ENCODE measurements at regions not wholly inside any gene's neighbourhood (a gene's known extent, or its start where the extent isn't known, plus 50 kb on each side); places are given as distances from the start of the nearest gene placed in this dataset.

DNA sequence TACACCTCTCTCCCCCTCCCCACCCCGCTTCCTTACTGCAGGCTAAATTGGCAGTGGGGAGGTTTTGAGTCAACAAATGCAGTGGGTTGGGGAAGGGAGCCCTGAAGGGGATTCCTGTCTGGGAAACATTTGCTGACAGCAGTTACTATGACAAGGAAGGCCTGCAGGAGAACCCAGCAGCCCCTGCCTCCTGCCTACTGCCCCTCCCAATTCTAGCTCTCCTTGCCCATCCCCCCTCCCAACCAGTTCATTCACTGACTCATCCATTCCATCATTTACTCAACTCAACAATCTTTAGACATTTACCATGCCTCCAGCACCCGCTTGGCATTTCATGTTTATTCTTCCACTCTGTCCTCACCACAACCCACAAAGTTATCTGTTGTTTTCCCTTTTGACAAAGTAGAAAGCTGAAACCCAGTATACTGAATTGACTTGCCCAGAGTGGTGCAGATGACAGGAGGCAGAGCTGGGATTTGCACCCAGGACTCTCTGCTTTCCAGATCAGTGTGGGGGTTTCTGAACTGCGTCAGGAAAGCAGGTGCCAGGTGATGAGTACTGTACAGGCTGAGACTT, 75.0 kb downstream of the MAGEF1 start:
- Histone ChIP-seq H3K4me2 (ENCODE audit: low read length) (no peak overlapping the region), H3K36me3 (ENCODE audit: control insufficient read depth, insufficient read depth, low read length) (no peaks in the 10 kb centered on the region), H3K79me2 (ENCODE audit: control insufficient read depth, insufficient read depth, low read length) (no peaks in the 10 kb centered on the region), H3K4me3 (ENCODE audit: low read length) (no peak overlapping the region), H3K27ac (ENCODE audit: low read depth, low read length) (no peak overlapping the region), H2BK5ac (ENCODE audit: low read length) (no peak overlapping the region), H3K4me1 (ENCODE audit: control insufficient read depth, low read depth, low read length) (no peaks in the 10 kb centered on the region), H3K18ac (ENCODE audit: low read length) (no peak overlapping the region), H3K9ac (ENCODE audit: low read length) (no peak overlapping the region), H4K5ac (ENCODE audit: low read length) (no peak overlapping the region), H3K79me1 (ENCODE audit: low read length) (no peaks in the 10 kb centered on the region), H4K8ac (ENCODE audit: low read depth, low read length) (no peak overlapping the region), H2BK15ac (replicated peaks; ENCODE audit: low read depth) (no peak overlapping the region), H3K27me3 (ENCODE audit: insufficient read depth, low read length, poor library complexity) (no peaks in the 10 kb centered on the region), H3K56ac (ENCODE audit: low read length) (no peak overlapping the region), H2BK120ac (ENCODE audit: low read depth, low read length) (no peak overlapping the region), H3K23ac (ENCODE audit: low read length) (no peak overlapping the region), H3K4ac (ENCODE audit: low read depth, low read length) (no peak overlapping the region), H2AK5ac (ENCODE audit: low read length) (no peak overlapping the region)
- no CpG with 5 or more reads among the region's 3 CpGs for WGBS (ENCODE audit: extremely low coverage, insufficient coverage, low lambda C conversion rate)
- DNase-seq = peak; percentile 91

GRCh38 chr3:184635774-184636173, 74.2 kb downstream of the EPHB3 start:
- no peak overlapping the region for H3K9ac ChIP-seq (ENCODE audit: low read length)
- H3K23ac ChIP-seq (ENCODE audit: low read length) = no peak overlapping the region
- peak overlapping the region; percentile 61 for H3K56ac ChIP-seq (ENCODE audit: low read length)
- H3K27ac ChIP-seq (ENCODE audit: low read depth, low read length) = no peak overlapping the region
- H3K18ac ChIP-seq (ENCODE audit: low read length) = no peak overlapping the region
- peaks cover under 1% of the 10 kb centered on the region for H3K4me1 ChIP-seq (ENCODE audit: control insufficient read depth, low read depth, low read length)
- no peak for DNase-seq
- H4K8ac ChIP-seq (ENCODE audit: low read depth, low read length) = no peak overlapping the region
- H2BK5ac ChIP-seq (ENCODE audit: low read length) = peak overlapping the region; percentile 28
- no peak overlapping the region for H3K4ac ChIP-seq (ENCODE audit: low read depth, low read length)
- H2BK120ac ChIP-seq (ENCODE audit: low read depth, low read length) = no peak overlapping the region
- no peaks in the 10 kb centered on the region for H3K79me2 ChIP-seq (ENCODE audit: control insufficient read depth, insufficient read depth, low read length)
- H2BK15ac ChIP-seq (replicated peaks; ENCODE audit: low read depth) = no peak overlapping the region
- H3K36me3 ChIP-seq (ENCODE audit: control insufficient read depth, insufficient read depth, low read length) = no peaks in the 10 kb centered on the region
- H3K4me2 ChIP-seq (ENCODE audit: low read length) = no peak overlapping the region
- H2AK5ac ChIP-seq (ENCODE audit: low read length) = peak overlapping the region; percentile 99
- WGBS (ENCODE audit: extremely low coverage, insufficient coverage, low lambda C conversion rate) = no CpG with 5 or more reads among the region's 13 CpGs
- H3K79me1 ChIP-seq (ENCODE audit: low read length) = no peaks in the 10 kb centered on the region
- no peak overlapping the region for H4K5ac ChIP-seq (ENCODE audit: low read length)
- H3K4me3 ChIP-seq (ENCODE audit: low read length) = no peak overlapping the region
- no peaks in the 10 kb centered on the region for H3K27me3 ChIP-seq (ENCODE audit: insufficient read depth, low read length, poor library complexity)

GRCh38 chr3:184635126-184635525, 73.5 kb downstream of the EPHB3 start:
- Histone ChIP-seq H3K36me3 (ENCODE audit: control insufficient read depth, insufficient read depth, low read length) (no peaks in the 10 kb centered on the region), H3K79me1 (ENCODE audit: low read length) (no peaks in the 10 kb centered on the region), H4K5ac (ENCODE audit: low read length) (no peak overlapping the region), H4K8ac (ENCODE audit: low read depth, low read length) (no peak overlapping the region), H2BK15ac (replicated peaks; ENCODE audit: low read depth) (no peak overlapping the region), H3K9ac (ENCODE audit: low read length) (no peak overlapping the region), H3K79me2 (ENCODE audit: control insufficient read depth, insufficient read depth, low read length) (no peaks in the 10 kb centered on the region), H3K4me2 (ENCODE audit: low read length) (no peak overlapping the region), H2BK120ac (ENCODE audit: low read depth, low read length) (no peak overlapping the region), H3K4ac (ENCODE audit: low read depth, low read length) (no peak overlapping the region), H3K56ac (ENCODE audit: low read length) (peak overlapping the region; percentile 25), H2AK5ac (ENCODE audit: low read length) (no peak overlapping the region), H3K23ac (ENCODE audit: low read length) (no peak overlapping the region), H3K18ac (ENCODE audit: low read length) (no peak overlapping the region), H3K4me3 (ENCODE audit: low read length) (no peak overlapping the region), H3K27me3 (ENCODE audit: insufficient read depth, low read length, poor library complexity) (no peaks in the 10 kb centered on the region), H2BK5ac (ENCODE audit: low read length) (no peak overlapping the region), H3K27ac (ENCODE audit: low read depth, low read length) (no peak overlapping the region), H3K4me1 (ENCODE audit: control insufficient read depth, low read depth, low read length) (peaks cover 5% of the 10 kb centered on the region)
- DNase-seq = no peak
- WGBS (ENCODE audit: extremely low coverage, insufficient coverage, low lambda C conversion rate) = no CpG with 5 or more reads among the region's 8 CpGs

DNA sequence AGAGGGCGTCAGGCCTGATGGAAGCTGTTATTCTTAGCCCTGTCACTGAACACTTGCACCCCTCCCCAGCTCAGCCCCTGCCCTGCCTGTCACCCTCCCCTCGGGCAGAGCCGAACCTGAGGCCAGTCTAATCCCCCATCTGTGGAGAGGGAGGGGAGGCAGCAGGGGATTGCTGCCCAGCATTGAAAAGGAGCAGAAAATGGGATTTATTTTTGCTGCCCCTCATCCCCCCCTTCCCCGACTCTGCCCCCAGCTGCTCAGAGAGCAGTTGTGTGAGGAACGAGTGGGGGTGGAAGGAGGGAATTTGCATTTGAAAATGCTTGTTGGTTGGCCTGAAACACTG, 71.6 kb downstream of the EPHB3 start:
- Histone ChIP-seq H2BK15ac (replicated peaks; ENCODE audit: low read depth) (no peak overlapping the region), H4K5ac (ENCODE audit: low read length) (no peak overlapping the region), H3K9ac (ENCODE audit: low read length) (no peak overlapping the region), H3K23ac (ENCODE audit: low read length) (no peak overlapping the region), H2BK5ac (ENCODE audit: low read length) (no peak overlapping the region), H3K27ac (ENCODE audit: low read depth, low read length) (no peak overlapping the region), H3K4me1 (ENCODE audit: control insufficient read depth, low read depth, low read length) (peaks cover 15% of the 10 kb centered on the region), H3K27me3 (ENCODE audit: insufficient read depth, low read length, poor library complexity) (no peaks in the 10 kb centered on the region), H4K8ac (ENCODE audit: low read depth, low read length) (no peak overlapping the region), H2BK120ac (ENCODE audit: low read depth, low read length) (no peak overlapping the region), H3K36me3 (ENCODE audit: control insufficient read depth, insufficient read depth, low read length) (no peaks in the 10 kb centered on the region), H3K79me1 (ENCODE audit: low read length) (no peaks in the 10 kb centered on the region), H3K4me2 (ENCODE audit: low read length) (no peak overlapping the region), H3K4me3 (ENCODE audit: low read length) (no peak overlapping the region), H3K79me2 (ENCODE audit: control insufficient read depth, insufficient read depth, low read length) (no peaks in the 10 kb centered on the region), H3K4ac (ENCODE audit: low read depth, low read length) (no peak overlapping the region), H3K56ac (ENCODE audit: low read length) (no peak overlapping the region), H2AK5ac (ENCODE audit: low read length) (no peak overlapping the region), H3K18ac (ENCODE audit: low read length) (no peak overlapping the region)
- WGBS (ENCODE audit: extremely low coverage, insufficient coverage, low lambda C conversion rate) = no CpG with 5 or more reads among the region's 5 CpGs
- no peak for DNase-seq

- no peak overlapping the region for H2BK15ac ChIP-seq (replicated peaks; ENCODE audit: low read depth)
- no peak overlapping the region for H4K8ac ChIP-seq (ENCODE audit: low read depth, low read length)
- peak overlapping the region; percentile 70 for H2AK5ac ChIP-seq (ENCODE audit: low read length)
- no peaks in the 10 kb centered on the region for H3K36me3 ChIP-seq (ENCODE audit: control insufficient read depth, insufficient read depth, low read length)
- peaks cover 15% of the 10 kb centered on the region for H3K4me1 ChIP-seq (ENCODE audit: control insufficient read depth, low read depth, low read length)
- H3K23ac ChIP-seq (ENCODE audit: low read length) = no peak overlapping the region
- no peaks in the 10 kb centered on the region for H3K79me2 ChIP-seq (ENCODE audit: control insufficient read depth, insufficient read depth, low read length)
- H4K5ac ChIP-seq (ENCODE audit: low read length) = no peak overlapping the region
- H3K79me1 ChIP-seq (ENCODE audit: low read length) = no peaks in the 10 kb centered on the region
- no peak overlapping the region for H3K4ac ChIP-seq (ENCODE audit: low read depth, low read length)
- no peaks in the 10 kb centered on the region for H3K27me3 ChIP-seq (ENCODE audit: insufficient read depth, low read length, poor library complexity)
- no peak overlapping the region for H2BK5ac ChIP-seq (ENCODE audit: low read length)
- no peak overlapping the region for H2BK120ac ChIP-seq (ENCODE audit: low read depth, low read length)
- H3K56ac ChIP-seq (ENCODE audit: low read length) = peak overlapping the region; percentile 3
- no peak for DNase-seq
- no peak overlapping the region for H3K9ac ChIP-seq (ENCODE audit: low read length)
- H3K18ac ChIP-seq (ENCODE audit: low read length) = no peak overlapping the region
- H3K4me3 ChIP-seq (ENCODE audit: low read length) = no peak overlapping the region
- no CpG with 5 or more reads among the region's 11 CpGs for WGBS (ENCODE audit: extremely low coverage, insufficient coverage, low lambda C conversion rate)
- H3K4me2 ChIP-seq (ENCODE audit: low read length) = no peak overlapping the region
- no peak overlapping the region for H3K27ac ChIP-seq (ENCODE audit: low read depth, low read length)
Measured at GRCh38 chr3:184632551-184633236, 71.1 kb downstream of the EPHB3 start.

All from mesendoderm (in vitro differentiated cells).